ENCODE measurements at regions not wholly inside any gene's neighbourhood (a gene's known extent, or its start where the extent isn't known, plus 50 kb on each side); places are given as distances from the start of the nearest gene placed in this dataset.

DNA sequence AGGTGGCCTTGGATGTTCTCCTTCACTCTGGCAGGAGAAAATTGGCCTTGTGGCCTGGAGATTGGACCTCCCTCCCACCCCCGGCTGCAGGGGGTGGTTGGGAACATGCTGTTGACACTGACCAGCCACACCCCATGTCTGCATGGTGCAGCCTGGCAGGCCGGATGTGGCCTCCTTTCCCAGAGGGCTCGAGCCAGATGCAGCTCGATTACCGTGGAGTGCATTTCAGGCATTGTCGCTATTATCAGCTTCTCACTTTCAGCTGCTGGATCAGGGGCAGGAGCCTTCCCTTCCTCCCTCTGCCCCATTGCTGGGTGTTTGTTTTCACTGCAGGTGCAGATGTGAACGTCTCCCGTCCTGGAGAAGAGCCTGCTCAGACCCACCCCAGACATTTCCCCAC is 211.0 kb upstream of the SIX2 start:
- TF ChIP-seq, protein P1, sequence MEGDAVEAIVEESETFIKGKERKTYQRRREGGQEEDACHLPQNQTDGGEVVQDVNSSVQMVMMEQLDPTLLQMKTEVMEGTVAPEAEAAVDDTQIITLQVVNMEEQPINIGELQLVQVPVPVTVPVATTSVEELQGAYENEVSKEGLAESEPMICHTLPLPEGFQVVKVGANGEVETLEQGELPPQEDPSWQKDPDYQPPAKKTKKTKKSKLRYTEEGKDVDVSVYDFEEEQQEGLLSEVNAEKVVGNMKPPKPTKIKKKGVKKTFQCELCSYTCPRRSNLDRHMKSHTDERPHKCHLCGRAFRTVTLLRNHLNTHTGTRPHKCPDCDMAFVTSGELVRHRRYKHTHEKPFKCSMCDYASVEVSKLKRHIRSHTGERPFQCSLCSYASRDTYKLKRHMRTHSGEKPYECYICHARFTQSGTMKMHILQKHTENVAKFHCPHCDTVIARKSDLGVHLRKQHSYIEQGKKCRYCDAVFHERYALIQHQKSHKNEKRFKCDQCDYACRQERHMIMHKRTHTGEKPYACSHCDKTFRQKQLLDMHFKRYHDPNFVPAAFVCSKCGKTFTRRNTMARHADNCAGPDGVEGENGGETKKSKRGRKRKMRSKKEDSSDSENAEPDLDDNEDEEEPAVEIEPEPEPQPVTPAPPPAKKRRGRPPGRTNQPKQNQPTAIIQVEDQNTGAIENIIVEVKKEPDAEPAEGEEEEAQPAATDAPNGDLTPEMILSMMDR (IDR thresholded peaks at IDR 0.05) = no peak
- intact Hi-C loops (cut with DNase I) = no loop called here

DNA sequence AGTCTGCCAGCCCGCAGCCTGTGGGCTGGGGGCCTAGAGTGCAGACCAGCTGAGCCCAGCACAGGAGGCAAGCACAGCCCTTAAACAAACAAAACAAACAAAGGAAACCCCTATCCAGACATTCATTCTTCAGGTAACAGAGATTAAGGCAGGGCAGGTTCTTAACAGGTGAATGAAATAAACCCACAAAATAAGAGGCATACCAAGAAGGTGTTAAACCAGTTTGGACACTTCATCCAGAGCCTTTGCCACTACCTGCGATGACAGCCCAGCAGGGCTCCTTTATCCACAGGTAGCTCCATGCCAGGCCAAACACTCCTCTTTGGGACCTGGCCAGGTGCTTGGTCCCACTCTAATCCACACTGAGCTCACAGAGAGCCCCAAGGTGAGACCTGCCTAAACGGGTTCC is 209.7 kb upstream of the SIX2 start:
- H3K4me3 ChIP-seq = no peak overlapping the region
- H3K27me3 ChIP-seq = no peaks in the 10 kb centered on the region
- DNase-seq = no peak
- no peak overlapping the region for H3K27ac ChIP-seq
- H3K4me1 ChIP-seq = no peaks in the 10 kb centered on the region
- intact Hi-C loops (cut with DNase I) = no loop called here
- H3K36me3 ChIP-seq = no peaks in the 10 kb centered on the region
- no peak overlapping the region for H3K9ac ChIP-seq (ENCODE audit: low read depth in 2 of 2, low read length in 2 of 2)
- TF ChIP-seq, protein P1 (IDR thresholded peaks at IDR 0.05) = no peak
- H3K9me3 ChIP-seq = no peaks in the 10 kb centered on the region

More for the DNA sequence above, 211.0 kb upstream of the SIX2 start:
- H3K4me1 ChIP-seq = no peaks in the 10 kb centered on the region
- no peak for DNase-seq
- H3K36me3 ChIP-seq = no peaks in the 10 kb centered on the region
- no peak overlapping the region for H3K27ac ChIP-seq
- H3K9ac ChIP-seq (ENCODE audit: low read depth in 2 of 2, low read length in 2 of 2) = no peak overlapping the region
- no peaks in the 10 kb centered on the region for H3K9me3 ChIP-seq
- no peaks in the 10 kb centered on the region for H3K27me3 ChIP-seq
- H3K4me3 ChIP-seq = no peak overlapping the region

DNA sequence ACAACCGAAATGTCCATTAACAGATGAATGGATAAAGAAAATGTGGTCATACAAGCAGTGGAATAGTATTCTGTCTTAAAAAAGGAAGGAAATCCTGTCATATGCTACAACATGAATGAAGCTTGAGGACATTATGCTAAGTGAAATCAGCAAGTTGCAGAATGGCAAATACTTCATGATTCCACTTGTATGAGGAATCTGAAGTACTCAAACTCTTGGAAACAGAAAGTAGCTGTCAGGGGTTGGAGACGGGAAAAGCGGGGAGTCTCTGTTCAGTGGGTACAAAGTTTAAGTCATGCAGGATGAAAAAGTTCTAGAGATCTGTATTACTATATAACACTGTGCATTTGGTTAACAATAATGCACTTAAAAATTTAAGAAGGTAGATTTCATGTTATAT is 209.0 kb upstream of the SIX2 start:
- no peaks in the 10 kb centered on the region for H3K9me3 ChIP-seq
- H3K9ac ChIP-seq (ENCODE audit: low read depth in 2 of 2, low read length in 2 of 2) = no peak overlapping the region
- no peak overlapping the region for H3K4me3 ChIP-seq
- intact Hi-C loops (cut with DNase I) = no loop called here
- no peak for DNase-seq
- no peak overlapping the region for H3K27ac ChIP-seq
- no peaks in the 10 kb centered on the region for H3K4me1 ChIP-seq
- no peaks in the 10 kb centered on the region for H3K36me3 ChIP-seq
- TF ChIP-seq, protein P1 (IDR thresholded peaks at IDR 0.05) = no peak
- no peaks in the 10 kb centered on the region for H3K27me3 ChIP-seq

DNA sequence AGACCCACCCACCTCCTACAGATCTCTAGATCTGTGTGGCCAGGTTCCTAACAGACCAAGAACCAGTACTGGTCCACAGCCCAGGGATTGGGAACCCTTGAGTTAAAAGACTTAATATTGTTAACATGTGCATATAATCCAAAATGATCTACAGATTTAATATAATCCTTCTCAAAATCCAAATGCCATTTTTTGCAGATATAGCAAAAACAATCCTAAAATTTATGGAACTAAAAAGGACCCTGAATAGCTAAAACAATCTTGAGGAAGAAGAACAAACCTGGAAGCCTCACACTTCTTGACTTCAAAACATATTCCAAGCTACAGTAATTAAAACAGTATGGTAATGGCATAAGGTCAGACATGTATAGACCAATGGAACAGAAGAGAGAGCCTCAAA is 206.9 kb upstream of the SIX2 start:
- H3K4me1 ChIP-seq = no peaks in the 10 kb centered on the region
- DNase-seq = no peak
- no peaks in the 10 kb centered on the region for H3K36me3 ChIP-seq
- H3K27ac ChIP-seq = no peak overlapping the region
- no peaks in the 10 kb centered on the region for H3K9me3 ChIP-seq
- no peak overlapping the region for H3K4me3 ChIP-seq
- intact Hi-C loops (cut with DNase I) = no loop called here
- TF ChIP-seq, protein P1 (IDR thresholded peaks at IDR 0.05) = no peak
- H3K27me3 ChIP-seq = no peaks in the 10 kb centered on the region
- no peak overlapping the region for H3K9ac ChIP-seq (ENCODE audit: low read depth in 2 of 2, low read length in 2 of 2)

DNA sequence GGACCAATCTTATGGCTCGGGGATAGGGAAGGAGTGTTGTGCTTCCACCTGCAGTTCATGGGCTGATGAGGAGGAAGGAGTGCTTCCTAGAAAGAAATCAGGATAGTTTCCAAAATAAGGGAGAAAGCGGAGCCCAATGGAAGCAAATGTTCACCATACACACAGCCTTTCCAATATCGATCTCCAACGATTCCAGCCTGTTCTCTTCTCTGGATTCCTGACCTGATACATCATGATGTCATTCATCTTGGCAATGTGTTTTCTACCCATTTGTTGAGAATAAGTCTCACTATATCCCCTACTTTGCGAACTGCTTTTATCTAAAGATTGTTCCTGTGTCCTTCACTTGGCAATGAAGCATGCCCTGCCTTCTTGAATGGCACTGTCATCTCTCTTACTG is 205.3 kb upstream of the SIX2 start:
- intact Hi-C loops (cut with DNase I) = no loop called here
- no peaks in the 10 kb centered on the region for H3K4me1 ChIP-seq
- no peak overlapping the region for H3K4me3 ChIP-seq
- H3K36me3 ChIP-seq = no peaks in the 10 kb centered on the region
- H3K27ac ChIP-seq = no peak overlapping the region
- TF ChIP-seq, protein P1 (IDR thresholded peaks at IDR 0.05) = no peak
- H3K9ac ChIP-seq (ENCODE audit: low read depth in 2 of 2, low read length in 2 of 2) = no peak overlapping the region
- no peaks in the 10 kb centered on the region for H3K27me3 ChIP-seq
- H3K9me3 ChIP-seq = no peaks in the 10 kb centered on the region
- no peak for DNase-seq

Data from colonic mucosa (tissue), 4 donors.